ENCODE measurements at regions not wholly inside any gene's neighbourhood (a gene's known extent, or its start where the extent isn't known, plus 50 kb on each side); places are given as distances from the start of the nearest gene placed in this dataset.

GRCh38 chr16:86063760-86064405 lies 164.9 kb downstream of the IRF8 start:
- DNase-seq, result no peak

GRCh38 chr16:86064431-86065250 lies 165.7 kb downstream of the IRF8 start:
- no peak for DNase-seq

GRCh38 chr16:86065711-86066110 lies 166.7 kb downstream of the IRF8 start:
- DNase-seq, result no peak

GRCh38 chr16:86066811-86067210 lies 167.8 kb downstream of the IRF8 start:
- no peak for DNase-seq

- DNase-seq, result no peak
Observed at GRCh38 chr16:86067516-86067915, 168.6 kb downstream of the IRF8 start.

GRCh38 chr16:86067936-86068335 lies 169.0 kb downstream of the IRF8 start:
- DNase-seq, result no peak

GRCh38 chr16:86068722-86069121 lies 169.8 kb downstream of the IRF8 start:
- no peak for DNase-seq

GRCh38 chr16:86069736-86070298 lies 170.9 kb downstream of the IRF8 start:
- no peak for DNase-seq

GRCh38 chr16:86070484-86070883 lies 171.5 kb downstream of the IRF8 start:
- no peak for DNase-seq

GRCh38 chr16:86070971-86071370 lies 172.0 kb downstream of the IRF8 start:
- no peak for DNase-seq

- no peak for DNase-seq
Observed at GRCh38 chr16:86071611-86072240, 172.8 kb downstream of the IRF8 start.

- DNase-seq, result peak; percentile 6
Observed at GRCh38 chr16:86072328-86073102, 173.6 kb downstream of the IRF8 start.

GRCh38 chr16:86073103-86073625 lies 174.2 kb downstream of the IRF8 start:
- no peak for DNase-seq

- DNase-seq, result no peak
Observed at GRCh38 chr16:86073763-86074493, 175.0 kb downstream of the IRF8 start.

- no peak for DNase-seq
Observed at GRCh38 chr16:86074651-86075487, 175.9 kb downstream of the IRF8 start.

GRCh38 chr16:86075488-86075785 lies 176.5 kb downstream of the IRF8 start:
- DNase-seq, result no peak

- DNase-seq, result no peak
Observed at GRCh38 chr16:86075839-86076440, 177.0 kb downstream of the IRF8 start.

GRCh38 chr16:86076606-86077005 lies 177.6 kb downstream of the IRF8 start:
- DNase-seq, result no peak

- no peak for DNase-seq
Observed at GRCh38 chr16:86077243-86077940, 178.4 kb downstream of the IRF8 start.

GRCh38 chr16:86078121-86078600 lies 179.2 kb downstream of the IRF8 start:
- DNase-seq, result no peak
